GM21723 (cell line): ENCODE measurements at regions not wholly inside any gene's neighbourhood (a gene's known extent, or its start where the extent isn't known, plus 50 kb on each side); places are given as distances from the start of the nearest gene placed in this dataset.
"Not testable (repeated sequence)": the region's sequence is repeated elsewhere in the genome, so short reads cannot be mapped to it uniquely, and the experiment has no call there.

Experiments
- ATAC-seq: cut with Tn5 transposase; IDR thresholded peaks from one replicate; pipeline ENCODE4 v1.9.1; 2021; ENCODE audit warnings: mild to moderate bottlenecking, moderate library complexity; ENCODE audit not compliant: unreplicated experiment

- ATAC-seq: no peak
Measured at GRCh38 chr3:81198216-81198615, 563.2 kb downstream of the GBE1 start.

- no peak for ATAC-seq
Measured at GRCh38 chr3:81197386-81197785, 564.1 kb downstream of the GBE1 start.

DNA sequence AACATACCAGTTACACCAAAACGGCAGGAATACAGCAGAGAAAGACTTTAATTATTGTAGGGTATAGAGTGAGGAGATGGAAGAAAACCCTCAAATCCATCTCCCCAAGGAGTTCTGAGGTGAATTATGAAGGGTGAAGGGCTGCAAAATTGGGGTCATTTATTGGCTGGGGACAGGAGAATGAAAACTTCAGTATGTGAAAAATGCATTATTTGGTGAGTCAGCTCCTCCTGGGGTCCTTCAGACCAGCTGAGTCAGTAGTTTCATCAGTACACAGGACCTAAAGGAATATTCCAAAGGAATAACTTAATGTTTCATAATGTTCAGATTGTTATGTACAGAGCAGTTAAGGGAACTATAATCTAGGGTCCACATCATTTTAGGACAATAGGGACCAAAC is 566.0 kb downstream of the GBE1 start:
- no peak for ATAC-seq

DNA sequence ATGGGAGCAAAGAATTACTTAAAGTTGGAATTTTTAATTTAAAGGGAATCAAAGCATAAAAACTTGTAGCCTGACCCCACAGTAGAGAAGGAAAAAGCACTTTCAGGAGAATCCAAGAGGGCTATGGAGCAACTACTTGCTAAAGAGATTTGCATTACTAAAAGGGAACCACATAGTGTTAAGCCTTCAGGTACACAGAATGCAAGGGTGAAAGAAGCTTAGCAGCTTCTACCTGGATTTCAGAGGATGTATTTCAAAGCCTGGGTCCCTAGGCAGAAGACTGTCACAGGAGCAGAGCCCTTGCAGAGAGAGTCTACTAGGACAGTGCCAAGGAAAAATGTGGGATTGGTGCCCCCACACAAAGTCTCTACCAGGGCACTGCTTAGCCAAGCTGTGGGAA is 575.0 kb downstream of the GBE1 start:
- ATAC-seq: no peak

DNA sequence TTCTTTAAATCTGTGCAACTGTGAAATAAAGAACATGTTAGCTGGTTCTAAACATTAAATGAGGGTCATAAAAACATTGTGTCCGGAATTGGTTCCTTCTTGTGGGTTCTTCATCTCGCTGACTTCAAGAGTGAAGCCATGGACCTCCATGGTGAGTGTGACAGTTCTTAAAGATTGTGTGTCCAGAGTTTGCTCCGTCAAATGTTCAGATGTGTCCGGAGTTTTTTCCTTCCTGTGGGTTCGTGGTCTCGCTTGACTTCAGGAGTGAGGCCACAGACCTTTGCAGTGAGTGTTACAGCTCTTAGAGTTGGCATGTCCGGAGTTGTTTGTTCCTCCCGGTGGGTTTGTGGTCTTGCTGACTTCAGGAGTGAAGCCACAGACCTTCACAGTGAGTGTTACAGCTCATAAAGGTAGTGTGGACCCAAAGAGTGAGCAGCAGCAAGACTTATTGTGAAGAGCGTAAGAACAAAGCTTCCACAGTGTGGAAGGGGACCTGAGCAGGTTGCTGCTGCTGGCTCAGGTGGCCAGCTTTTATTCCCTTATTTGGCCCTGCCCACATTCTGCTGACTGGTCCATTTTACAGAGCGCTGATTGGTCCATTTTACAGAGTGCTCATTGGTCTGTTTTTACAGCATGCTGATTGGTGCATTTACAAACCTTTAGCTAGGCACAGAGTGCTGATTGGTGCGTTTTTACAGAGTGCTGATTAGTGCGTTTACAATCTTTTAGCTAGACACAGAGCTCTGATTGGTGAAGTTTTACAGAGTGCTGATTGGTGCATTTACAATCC is 579.2 kb downstream of the GBE1 start:
- ATAC-seq: not testable (repeated sequence)

DNA sequence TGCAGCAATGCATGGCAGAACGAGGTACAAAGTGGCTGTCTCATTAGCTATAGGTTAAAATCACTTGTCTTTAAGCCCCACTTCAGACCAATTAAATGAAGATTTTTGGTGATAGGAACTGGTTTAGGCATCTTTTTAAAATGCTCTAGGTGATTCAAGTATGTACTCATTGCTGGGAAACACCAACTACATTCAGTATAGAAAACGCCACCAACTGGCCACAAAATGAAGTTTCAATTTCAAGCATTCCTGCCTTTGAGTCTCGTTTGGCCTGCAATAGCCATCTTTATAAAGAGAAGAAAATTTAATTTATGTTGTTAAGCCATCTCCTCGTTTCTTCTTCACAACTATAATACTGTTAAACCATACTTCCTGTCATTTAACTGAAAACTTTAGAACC is 587.9 kb downstream of the GBE1 start:
- ATAC-seq: no peak

GRCh38 chr3:81170298-81170697 is 591.1 kb downstream of the GBE1 start:
- ATAC-seq: no peak

GRCh38 chr3:81164806-81165205 is 596.6 kb downstream of the GBE1 start:
- ATAC-seq: no peak

DNA sequence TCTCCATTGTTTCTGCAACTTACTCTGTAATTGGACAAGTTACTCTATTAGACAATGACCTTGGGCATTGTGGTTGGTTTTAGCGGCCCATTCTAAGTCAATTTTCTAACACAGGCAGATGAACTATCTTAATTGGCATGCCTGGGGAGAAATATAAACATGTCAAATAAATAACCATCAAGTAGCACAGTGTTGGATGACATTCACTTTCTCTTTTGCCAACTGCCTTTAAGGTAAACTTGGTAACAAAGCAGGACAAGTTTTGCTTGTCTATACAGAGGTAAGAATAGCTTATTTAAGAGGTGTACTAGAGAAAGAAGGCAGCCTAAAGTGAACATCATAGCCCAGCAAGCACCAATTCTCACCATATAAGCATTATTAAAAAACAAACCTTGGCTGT is 599.6 kb downstream of the GBE1 start:
- ATAC-seq: no peak

GRCh38 chr3:81161100-81161499 is 600.3 kb downstream of the GBE1 start:
- no peak for ATAC-seq

- no peak for ATAC-seq
Measured at GRCh38 chr3:81154611-81155143, 606.8 kb downstream of the GBE1 start.

DNA sequence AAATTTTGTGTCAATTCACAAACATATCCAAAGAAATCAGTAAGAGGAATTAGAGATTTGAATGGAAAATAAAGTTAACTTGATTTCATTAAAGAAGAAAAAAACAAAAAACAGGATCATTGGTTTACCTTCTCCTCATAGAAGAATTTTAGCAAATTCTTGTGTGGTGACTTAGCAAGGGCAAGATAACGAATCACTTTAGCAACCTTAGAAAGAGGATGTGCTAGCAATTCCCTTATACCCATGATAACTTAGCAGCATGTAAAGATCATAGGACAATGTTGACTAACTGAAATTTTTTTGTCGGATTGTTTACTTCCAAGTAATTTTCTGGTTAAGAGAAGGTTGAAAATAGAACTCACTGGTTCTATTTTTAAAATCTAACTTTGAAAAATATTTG is 609.3 kb downstream of the GBE1 start:
- ATAC-seq: no peak

GRCh38 chr3:81132995-81133394 is 628.5 kb downstream of the GBE1 start:
- ATAC-seq: no peak

GRCh38 chr3:81105789-81106488 is 655.5 kb downstream of the GBE1 start:
- ATAC-seq: no peak

GRCh38 chr3:81105206-81105605 is 656.2 kb downstream of the GBE1 start:
- ATAC-seq: no peak

DNA sequence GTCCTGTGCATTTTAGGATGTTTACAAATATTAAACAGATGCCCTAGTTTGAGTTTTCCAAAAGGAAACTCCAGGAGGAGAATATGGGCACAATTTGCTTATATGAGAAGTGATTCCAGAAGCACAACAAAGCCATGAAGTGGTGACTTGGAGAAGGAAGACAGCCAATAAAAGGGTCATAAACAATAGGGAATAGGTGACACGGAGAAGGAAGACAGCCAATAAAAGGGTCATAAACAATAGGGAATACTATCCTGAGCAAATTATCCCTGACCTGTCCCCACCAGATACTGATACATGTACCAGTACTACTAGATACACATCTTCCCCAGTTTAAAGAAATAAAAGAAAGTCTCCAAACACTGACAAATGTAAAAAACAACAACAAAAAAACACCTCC is 663.6 kb downstream of the GBE1 start:
- ATAC-seq: no peak

DNA sequence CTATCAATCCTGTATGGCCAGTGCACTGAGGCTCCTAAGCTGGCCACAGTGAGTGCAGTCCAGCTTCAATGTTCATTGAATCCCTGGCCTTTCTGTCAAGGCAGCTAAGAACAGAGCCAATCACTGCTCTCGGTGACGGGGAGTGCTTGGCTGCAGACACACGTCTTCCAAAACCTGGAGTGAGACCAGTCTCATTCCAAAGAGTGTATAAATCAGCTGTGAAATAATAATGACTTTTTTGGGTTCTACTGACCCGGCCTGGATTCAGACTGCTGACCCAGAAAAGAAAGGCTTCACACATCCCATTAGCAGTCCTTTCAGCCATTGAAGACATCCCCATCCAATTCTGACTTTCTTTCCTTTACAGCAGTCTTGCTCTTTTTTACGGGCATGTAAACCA is 665.5 kb downstream of the GBE1 start:
- ATAC-seq: no peak

DNA sequence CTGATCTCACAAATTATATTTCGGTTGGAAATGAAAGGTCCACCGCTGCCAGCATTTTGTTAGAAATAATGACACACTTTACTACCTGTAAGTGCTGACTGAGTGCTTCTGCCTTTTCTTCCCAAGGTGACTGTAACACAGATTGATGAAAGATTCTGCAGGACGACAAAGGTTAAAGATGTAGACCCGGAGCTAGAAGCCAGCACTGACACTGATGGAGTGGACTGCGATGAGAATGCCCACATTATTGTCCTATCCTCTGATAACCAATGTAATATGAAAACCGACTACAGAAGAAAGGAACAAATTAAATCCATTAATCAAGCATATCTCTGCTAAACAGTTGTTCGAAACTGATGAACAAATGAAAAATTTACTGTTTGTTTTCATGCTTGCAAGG is 666.5 kb downstream of the GBE1 start:
- no peak for ATAC-seq

DNA sequence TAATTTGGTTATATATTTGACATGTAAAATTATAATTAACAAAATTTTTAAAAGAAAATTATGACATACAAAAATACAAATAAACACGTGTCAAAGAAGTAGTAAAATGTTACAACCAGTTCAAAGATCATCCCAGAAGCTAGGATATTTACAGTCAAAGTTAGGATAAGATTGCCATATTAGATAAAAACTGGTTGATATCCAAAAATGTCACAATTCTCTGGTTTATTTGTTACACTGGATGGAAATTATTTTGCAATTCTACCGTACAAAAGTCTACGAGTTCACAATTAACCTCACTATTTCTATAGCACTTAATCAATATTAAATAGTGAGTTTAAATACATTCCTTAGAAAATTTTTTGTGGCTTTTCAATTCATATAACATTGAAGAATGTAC is 673.8 kb downstream of the GBE1 start:
- no peak for ATAC-seq

DNA sequence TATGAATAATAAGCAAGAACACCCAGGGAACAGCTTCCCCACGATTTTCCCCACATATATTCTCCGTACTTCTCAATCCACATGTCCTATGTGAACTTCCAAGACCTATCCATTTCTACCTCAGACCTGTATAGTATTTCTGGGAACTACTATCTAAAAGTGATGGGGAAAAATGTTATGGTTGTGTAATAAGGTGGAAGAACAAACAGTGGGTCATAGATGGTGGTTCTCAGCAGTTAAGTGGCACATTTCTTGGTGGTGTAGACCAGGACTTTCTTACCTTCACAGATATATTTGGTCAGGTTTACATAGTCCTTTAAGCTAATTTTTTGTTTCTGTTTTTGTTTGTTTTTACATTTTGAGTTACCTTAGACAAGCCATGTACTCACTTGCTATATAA is 675.1 kb downstream of the GBE1 start:
- no peak for ATAC-seq

DNA sequence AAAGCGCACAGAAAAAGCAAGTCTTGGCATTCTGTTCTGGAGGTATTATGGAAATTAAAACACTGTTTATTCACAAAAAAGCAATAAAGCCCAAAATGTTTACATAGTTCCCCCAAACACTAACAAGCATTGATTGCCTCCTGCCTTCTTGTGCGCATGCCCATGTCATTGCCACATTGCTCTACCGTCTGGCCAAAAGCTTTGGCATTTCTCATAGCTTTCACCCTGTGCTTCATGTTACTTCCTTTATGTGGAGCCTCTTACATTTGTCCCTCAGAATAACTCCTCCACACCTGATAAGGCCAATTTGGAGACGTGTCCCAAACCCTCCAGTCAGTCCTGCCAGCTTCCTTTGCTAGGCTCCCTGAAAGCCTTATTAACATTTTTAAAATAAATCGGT is 680.8 kb downstream of the GBE1 start:
- no peak for ATAC-seq

- ATAC-seq: no peak
Measured at GRCh38 chr3:81072591-81072990, 688.9 kb downstream of the GBE1 start.
